Stromal cell of bone marrow (primary cell): ENCODE measurements at regions not wholly inside any gene's neighbourhood (a gene's known extent, or its start where the extent isn't known, plus 50 kb on each side); places are given as distances from the start of the nearest gene placed in this dataset.
"Not testable (repeated sequence)": the region's sequence is repeated elsewhere in the genome, so short reads cannot be mapped to it uniquely, and the experiment has no call there.

ENCODE experiments used
- DNase-seq: peaks from one replicate; pipeline ENCODE4 v3.0.0-alpha.2; 2012; ENCODE audit warnings: low read depth

- DNase-seq = no peak
Observed at GRCh38 chrX:5702890-5703289, 525.8 kb downstream of the NLGN4X start.

- no peak for DNase-seq
Observed at GRCh38 chrX:5695971-5696370, 532.7 kb downstream of the NLGN4X start.

GRCh38 chrX:5683996-5684395 is 544.7 kb downstream of the NLGN4X start:
- no peak for DNase-seq

- DNase-seq = no peak
Observed at GRCh38 chrX:5681159-5681558, 547.5 kb downstream of the NLGN4X start.

- DNase-seq = no peak
Observed at GRCh38 chrX:5674036-5674435, 554.6 kb downstream of the NLGN4X start.

- no peak for DNase-seq
Observed at GRCh38 chrX:5672099-5672498, 556.6 kb downstream of the NLGN4X start.

- DNase-seq = not testable (repeated sequence)
Observed at GRCh38 chrX:5666689-5667088, 562.0 kb downstream of the NLGN4X start.

- DNase-seq = no peak
Observed at GRCh38 chrX:5656544-5656943, 572.1 kb downstream of the NLGN4X start.

- DNase-seq = no peak
Observed at GRCh38 chrX:5650904-5651303, 577.8 kb downstream of the NLGN4X start.

- DNase-seq = no peak
Observed at GRCh38 chrX:5648941-5649568, 579.6 kb downstream of the NLGN4X start.

GRCh38 chrX:5646818-5647217 is 581.8 kb downstream of the NLGN4X start:
- DNase-seq = no peak

GRCh38 chrX:5644776-5645175 is 583.9 kb downstream of the NLGN4X start:
- no peak for DNase-seq

GRCh38 chrX:5640071-5640470 is 588.6 kb downstream of the NLGN4X start:
- DNase-seq = no peak

- no peak for DNase-seq
Observed at GRCh38 chrX:5638572-5638971, 590.1 kb downstream of the NLGN4X start.

GRCh38 chrX:5632887-5633286 is 595.8 kb downstream of the NLGN4X start:
- DNase-seq = no peak

GRCh38 chrX:5632061-5632614 is 596.5 kb downstream of the NLGN4X start:
- no peak for DNase-seq

GRCh38 chrX:5617666-5618065 is 611.0 kb downstream of the NLGN4X start:
- DNase-seq = no peak

GRCh38 chrX:5595570-5595969 is 633.1 kb downstream of the NLGN4X start:
- no peak for DNase-seq

GRCh38 chrX:5586726-5587125 is 641.9 kb downstream of the NLGN4X start:
- DNase-seq = no peak

GRCh38 chrX:5575407-5575806 is 653.3 kb downstream of the NLGN4X start:
- DNase-seq = no peak

GRCh38 chrX:5568934-5569333 is 659.7 kb downstream of the NLGN4X start:
- DNase-seq = no peak

- no peak for DNase-seq
Observed at GRCh38 chrX:5559386-5559785, 669.3 kb downstream of the NLGN4X start.

GRCh38 chrX:5549512-5549911 is 679.2 kb downstream of the NLGN4X start:
- DNase-seq = no peak

- no peak for DNase-seq
Observed at GRCh38 chrX:5537098-5537497, 691.6 kb downstream of the NLGN4X start.
